SHP77 treated with DMSO at 0.1 percent for 48 hours (cell line): ENCODE measurements at regions not wholly inside any gene's neighbourhood (a gene's known extent, or its start where the extent isn't known, plus 50 kb on each side); places are given as distances from the start of the nearest gene placed in this dataset.

ENCODE experiments used
- DNase-seq: peaks from one replicate; lab custom pipeline; 2025; lab: John Stamatoyannopoulos, UW

- DNase-seq, result peak; percentile 17
Measured at GRCh38 chr3:109532257-109533216, 195.2 kb upstream of the DPPA4 start.

- DNase-seq, result no peak
Measured at GRCh38 chr3:109545746-109546145, 208.4 kb upstream of the DPPA4 start.

GRCh38 chr3:109548192-109548938 is 211.0 kb upstream of the DPPA4 start:
- DNase-seq, result no peak

GRCh38 chr3:109553591-109554371 is 216.4 kb upstream of the DPPA4 start:
- DNase-seq, result no peak

- DNase-seq, result no peak
Measured at GRCh38 chr3:109559389-109559788, 222.0 kb upstream of the DPPA4 start.

GRCh38 chr3:109563149-109563548 is 225.8 kb upstream of the DPPA4 start:
- DNase-seq, result no peak

GRCh38 chr3:109569135-109569846 is 231.9 kb upstream of the DPPA4 start:
- no peak for DNase-seq

- no peak for DNase-seq
Measured at GRCh38 chr3:109570408-109570807, 233.1 kb upstream of the DPPA4 start.

GRCh38 chr3:109572301-109572700 is 235.0 kb upstream of the DPPA4 start:
- no peak for DNase-seq

GRCh38 chr3:109596991-109597390 is 259.6 kb upstream of the DPPA4 start:
- no peak for DNase-seq

GRCh38 chr3:109597444-109597843 is 260.1 kb upstream of the DPPA4 start:
- DNase-seq, result no peak

GRCh38 chr3:109607897-109608296 is 270.6 kb upstream of the DPPA4 start:
- no peak for DNase-seq

GRCh38 chr3:109608574-109608973 is 271.2 kb upstream of the DPPA4 start:
- no peak for DNase-seq

- no peak for DNase-seq
Measured at GRCh38 chr3:109618766-109619378, 281.5 kb upstream of the DPPA4 start.

- no peak for DNase-seq
Measured at GRCh38 chr3:109631897-109632296, 294.6 kb upstream of the DPPA4 start.

GRCh38 chr3:109640146-109640652 is 302.9 kb upstream of the DPPA4 start:
- DNase-seq, result no peak

- DNase-seq, result no peak
Measured at GRCh38 chr3:109642025-109642424, 304.7 kb upstream of the DPPA4 start.

GRCh38 chr3:109643590-109643989 is 306.2 kb upstream of the DPPA4 start:
- DNase-seq, result no peak

- DNase-seq, result no peak
Measured at GRCh38 chr3:109644332-109644731, 307.0 kb upstream of the DPPA4 start.

- no peak for DNase-seq
Measured at GRCh38 chr3:109644746-109645145, 307.4 kb upstream of the DPPA4 start.

GRCh38 chr3:109648027-109648426 is 310.7 kb upstream of the DPPA4 start:
- no peak for DNase-seq
